Activated CD4-positive, alpha-beta memory T cell treated with anti-CD3 and anti-CD28 coated beads, Interleukin-2, amount 10 ng/mL, durations not matched to agents 7 days and 5 days (primary cell): ENCODE measurements at regions not wholly inside any gene's neighbourhood (a gene's known extent, or its start where the extent isn't known, plus 50 kb on each side); places are given as distances from the start of the nearest gene placed in this dataset.

Source experiments
- CTCF ChIA-PET: fragments of 350-600 bp; sonication (Branson Sonifier 250); formaldehyde crosslinking; loops from one replicate; lab custom pipeline; 2021; ENCODE audit warnings: antibody characterized with exemption, inconsistent platforms; lab: Charles Lee
- POLR2A ChIA-PET: fragments of 350-600 bp; sonication (Branson Sonifier 250); formaldehyde crosslinking; loops from one replicate; lab custom pipeline; 2021; ENCODE audit warnings: antibody characterized with exemption; lab: Charles Lee
- DNase-seq: peaks from one replicate; pipeline ENCODE4 v3.0.0-alpha.2; 2020
- H3K27ac Mint-ChIP-seq: one replicate; pipeline ENCODE4 v1.8.0; 2021; ENCODE audit warnings: mild to moderate bottlenecking, mixed read lengths
- H3K27me3 Mint-ChIP-seq: one replicate; pipeline ENCODE4 v1.8.0; 2021; ENCODE audit warnings: mixed read lengths
- H3K36me3 Mint-ChIP-seq: one replicate; pipeline ENCODE4 v1.8.0; 2021; ENCODE audit warnings: low read depth, mixed read lengths
- H3K4me1 Mint-ChIP-seq: one replicate; pipeline ENCODE4 v1.8.0; 2021; ENCODE audit warnings: mixed read lengths
- H3K4me3 Mint-ChIP-seq: one replicate; pipeline ENCODE4 v1.8.0; 2021; ENCODE audit warnings: mild to moderate bottlenecking, mixed read lengths
- H3K9me3 Mint-ChIP-seq: one replicate; pipeline ENCODE4 v1.8.0; 2021; ENCODE audit warnings: mixed read lengths

DNA sequence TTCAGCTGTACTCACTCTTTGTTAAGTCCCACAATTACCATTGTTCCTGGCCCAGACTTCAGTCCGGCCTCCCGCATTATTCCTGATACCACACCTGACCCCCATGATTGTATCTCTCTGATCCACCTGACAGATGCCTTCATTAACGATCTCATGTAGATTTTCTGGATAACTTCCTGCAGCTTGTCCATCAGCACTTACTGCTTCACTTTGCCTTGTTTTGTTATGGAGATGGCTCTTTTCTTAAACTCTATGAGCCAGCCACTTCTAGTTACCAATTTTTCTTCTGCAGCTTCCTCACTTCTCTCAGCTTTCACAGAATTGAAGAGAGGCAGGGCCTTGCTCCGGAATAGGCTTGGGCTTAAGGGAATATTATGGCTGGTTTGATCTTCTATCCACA, 1044.2 kb downstream of the PLOD2 start:
- H3K4me1 Mint-ChIP-seq: no peaks in the 10 kb centered on the region
- H3K9me3 Mint-ChIP-seq: peaks cover 22% of the 10 kb centered on the region
- H3K4me3 Mint-ChIP-seq: no peak overlapping the region
- ChIA-PET POLR2A (no interaction called here), CTCF (no interaction called here)
- H3K36me3 Mint-ChIP-seq: no peaks in the 10 kb centered on the region
- no peak overlapping the region for H3K27ac Mint-ChIP-seq
- no peak for DNase-seq
- H3K27me3 Mint-ChIP-seq: no peaks in the 10 kb centered on the region

DNA sequence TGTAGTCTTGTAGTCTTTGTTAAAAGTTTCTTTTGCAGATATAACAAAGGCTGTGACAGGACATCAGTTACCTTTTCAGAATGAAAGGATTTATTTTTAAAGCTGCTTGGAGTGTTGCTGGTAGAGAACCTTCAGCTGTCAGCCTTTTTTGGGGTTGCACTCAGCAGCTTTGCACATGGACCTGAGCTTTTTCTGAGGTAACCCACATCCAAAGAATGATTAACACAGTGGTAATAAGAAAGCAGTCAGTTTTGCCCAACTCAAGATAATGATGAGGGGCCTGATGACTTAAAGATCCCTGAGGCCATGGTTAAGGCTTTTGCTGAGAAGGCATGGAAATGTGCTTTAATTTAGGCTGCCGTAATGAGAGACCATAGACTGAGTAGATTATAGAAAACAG, 1042.7 kb downstream of the PLOD2 start:
- Mint-ChIP-seq H3K4me3 (no peak overlapping the region), H3K36me3 (no peaks in the 10 kb centered on the region), H3K27me3 (no peaks in the 10 kb centered on the region), H3K27ac (no peak overlapping the region), H3K9me3 (peaks cover 20% of the 10 kb centered on the region), H3K4me1 (no peaks in the 10 kb centered on the region)
- ChIA-PET POLR2A (no interaction called here), CTCF (no interaction called here)
- DNase-seq: no peak

DNA sequence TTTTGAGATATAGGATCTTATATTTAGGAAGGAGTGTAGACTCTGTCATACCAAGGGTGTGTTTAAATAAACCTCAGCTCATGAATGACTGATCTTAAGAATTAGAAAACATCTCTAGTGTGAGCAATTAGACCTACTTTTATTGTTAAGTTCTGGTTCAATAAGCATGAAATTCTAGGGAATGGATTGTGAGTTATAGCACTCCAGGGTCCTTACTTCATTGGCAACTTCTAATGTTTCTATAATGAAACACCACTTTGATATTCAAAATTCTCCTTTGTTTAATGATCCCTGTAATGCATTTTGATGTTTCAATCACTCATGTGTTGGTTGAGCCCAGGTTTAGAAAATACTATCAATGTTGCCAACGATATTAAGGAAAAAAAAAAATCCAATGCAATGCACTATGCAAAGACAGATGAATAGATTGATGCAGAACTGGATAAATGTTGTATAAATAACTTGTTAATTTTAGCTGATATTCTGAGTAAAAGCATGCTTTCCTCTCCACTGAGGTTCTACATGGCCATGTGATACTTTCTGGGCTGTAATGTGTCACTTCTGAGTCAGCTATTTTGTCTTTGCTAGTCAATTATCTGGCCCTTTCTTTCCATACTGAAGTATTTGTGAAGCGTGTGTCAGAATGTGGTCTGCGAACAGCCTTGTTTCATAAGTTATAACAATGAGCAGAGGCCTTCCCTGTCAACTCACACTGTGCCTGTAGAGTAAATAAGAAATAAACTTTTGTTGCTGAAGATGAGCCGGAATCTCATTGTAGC, 1035.9 kb downstream of the PLOD2 start:
- Mint-ChIP-seq H3K4me3 (no peak overlapping the region), H3K9me3 (no peaks in the 10 kb centered on the region), H3K4me1 (no peaks in the 10 kb centered on the region), H3K27me3 (no peaks in the 10 kb centered on the region), H3K36me3 (no peaks in the 10 kb centered on the region), H3K27ac (no peak overlapping the region)
- ChIA-PET POLR2A (no interaction called here), CTCF (no interaction called here)
- DNase-seq: no peak

DNA sequence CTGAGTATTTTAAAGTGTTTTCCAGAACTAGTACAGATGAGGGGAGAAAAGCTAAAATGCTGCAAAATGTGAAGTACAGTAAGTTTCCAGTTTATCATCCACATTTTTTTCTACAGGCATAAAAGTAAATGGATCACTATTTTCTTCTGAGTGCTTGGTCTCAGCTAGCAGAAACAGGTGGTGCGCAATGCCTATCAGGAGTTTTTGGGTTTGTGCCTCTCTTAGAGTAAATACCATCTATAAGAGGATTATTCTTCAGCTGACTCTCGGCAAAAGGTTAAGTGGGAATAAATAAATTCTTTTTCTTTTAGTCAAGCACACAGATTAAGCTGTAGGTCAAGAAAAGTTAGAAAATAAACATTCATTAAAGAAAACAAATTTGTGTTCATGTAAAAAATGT, 1027.7 kb downstream of the PLOD2 start:
- no peaks in the 10 kb centered on the region for H3K27me3 Mint-ChIP-seq
- H3K36me3 Mint-ChIP-seq: no peaks in the 10 kb centered on the region
- H3K4me1 Mint-ChIP-seq: no peaks in the 10 kb centered on the region
- no peak overlapping the region for H3K27ac Mint-ChIP-seq
- no peaks in the 10 kb centered on the region for H3K9me3 Mint-ChIP-seq
- ChIA-PET POLR2A (no interaction called here), CTCF (no interaction called here)
- no peak for DNase-seq
- H3K4me3 Mint-ChIP-seq: no peak overlapping the region

DNA sequence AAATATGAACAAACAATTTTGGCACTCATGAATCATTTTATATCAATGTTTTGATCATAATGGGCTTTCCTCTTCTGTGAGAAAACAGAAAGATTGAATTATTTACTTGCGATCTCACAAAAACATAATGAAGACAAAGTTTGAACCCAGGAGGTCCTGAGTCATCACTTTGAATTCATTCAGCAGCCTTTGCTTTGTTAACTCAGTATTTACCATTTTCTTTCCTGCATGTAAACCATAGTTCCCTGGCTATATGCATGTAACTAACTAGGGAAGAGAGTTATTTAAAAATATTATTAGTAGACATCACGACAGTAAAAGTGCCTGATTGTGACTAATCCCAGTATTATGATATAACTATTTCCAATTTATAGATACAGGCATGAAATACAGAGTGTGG, 1026.2 kb downstream of the PLOD2 start:
- POLR2A ChIA-PET: no interaction called here
- no peak overlapping the region for H3K4me3 Mint-ChIP-seq
- CTCF ChIA-PET: no interaction called here
- H3K36me3 Mint-ChIP-seq: no peaks in the 10 kb centered on the region
- DNase-seq: no peak
- no peaks in the 10 kb centered on the region for H3K27me3 Mint-ChIP-seq
- H3K27ac Mint-ChIP-seq: no peak overlapping the region
- H3K4me1 Mint-ChIP-seq: no peaks in the 10 kb centered on the region
- no peaks in the 10 kb centered on the region for H3K9me3 Mint-ChIP-seq

DNA sequence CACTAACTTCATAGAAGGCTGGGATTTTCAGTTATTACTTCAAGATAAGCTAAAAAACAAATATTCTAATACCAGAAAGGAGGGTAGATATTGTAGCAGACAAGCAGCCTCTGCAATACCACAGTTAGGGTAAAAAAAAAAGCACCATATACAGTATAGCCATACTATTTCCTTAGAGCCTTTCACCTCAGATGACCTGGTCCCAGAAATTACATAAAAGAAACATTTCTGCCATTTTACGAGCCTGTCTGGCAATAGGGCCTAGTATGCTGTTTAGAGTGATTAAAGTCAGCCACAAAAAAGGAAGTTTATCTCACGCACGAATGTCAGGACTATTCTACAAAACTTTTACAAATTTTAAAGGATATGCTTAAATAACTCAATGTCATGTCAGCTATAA, 1016.6 kb downstream of the PLOD2 start:
- Mint-ChIP-seq H3K27ac (no peak overlapping the region), H3K27me3 (no peaks in the 10 kb centered on the region), H3K9me3 (no peaks in the 10 kb centered on the region), H3K4me3 (no peak overlapping the region), H3K36me3 (no peaks in the 10 kb centered on the region), H3K4me1 (no peaks in the 10 kb centered on the region)
- no peak for DNase-seq
- CTCF ChIA-PET: no interaction called here
- POLR2A ChIA-PET: no interaction called here

DNA sequence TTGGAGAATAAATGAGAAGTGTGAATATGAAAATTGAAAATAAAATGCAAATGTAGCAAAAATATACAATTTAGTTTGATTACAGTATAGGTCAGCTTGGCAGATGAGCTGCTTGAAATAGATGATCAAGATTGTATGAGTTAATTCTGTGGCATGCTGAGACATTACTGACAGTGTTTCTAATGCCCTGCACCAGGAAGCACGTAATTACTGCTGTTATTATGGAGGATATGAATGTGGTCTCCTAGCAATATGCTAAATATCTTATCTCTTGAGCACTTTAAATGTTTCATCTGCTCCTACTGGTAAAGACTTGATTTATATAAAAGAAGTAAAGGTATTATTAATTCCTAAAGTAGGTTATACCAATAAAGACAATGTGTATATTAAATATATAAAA, 1015.5 kb downstream of the PLOD2 start:
- no peaks in the 10 kb centered on the region for H3K4me1 Mint-ChIP-seq

DNA sequence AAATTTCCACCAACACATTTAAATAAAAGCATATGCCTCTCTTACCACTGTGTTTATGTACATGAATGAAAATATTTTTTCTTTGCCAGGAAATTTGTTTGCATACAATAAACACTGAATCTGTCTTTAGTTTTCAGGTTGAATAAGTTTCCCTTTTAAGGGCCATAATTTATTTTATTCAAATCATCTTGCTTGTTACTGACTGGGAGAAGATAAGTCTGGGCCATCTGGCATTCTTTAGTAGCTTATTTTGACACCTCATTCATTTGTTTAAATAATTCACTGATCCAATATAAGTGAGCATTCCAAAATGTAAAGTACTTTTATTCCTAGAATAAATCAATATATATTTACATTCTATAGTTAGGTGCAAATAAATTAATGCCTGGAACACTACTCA, 1001.3 kb downstream of the PLOD2 start:
- no peak overlapping the region for H3K27ac Mint-ChIP-seq
- peaks cover 2% of the 10 kb centered on the region for H3K9me3 Mint-ChIP-seq
- no peak for DNase-seq
- POLR2A ChIA-PET: no interaction called here
- H3K27me3 Mint-ChIP-seq: no peaks in the 10 kb centered on the region
- CTCF ChIA-PET: no interaction called here
- no peaks in the 10 kb centered on the region for H3K36me3 Mint-ChIP-seq
- no peak overlapping the region for H3K4me3 Mint-ChIP-seq
- no peaks in the 10 kb centered on the region for H3K4me1 Mint-ChIP-seq

More for the DNA sequence above, 1015.5 kb downstream of the PLOD2 start:
- Mint-ChIP-seq H3K27ac (no peak overlapping the region), H3K4me3 (no peak overlapping the region), H3K27me3 (no peaks in the 10 kb centered on the region), H3K36me3 (no peaks in the 10 kb centered on the region), H3K9me3 (no peaks in the 10 kb centered on the region)
- ChIA-PET CTCF (no interaction called here), POLR2A (no interaction called here)
- no peak for DNase-seq

DNA sequence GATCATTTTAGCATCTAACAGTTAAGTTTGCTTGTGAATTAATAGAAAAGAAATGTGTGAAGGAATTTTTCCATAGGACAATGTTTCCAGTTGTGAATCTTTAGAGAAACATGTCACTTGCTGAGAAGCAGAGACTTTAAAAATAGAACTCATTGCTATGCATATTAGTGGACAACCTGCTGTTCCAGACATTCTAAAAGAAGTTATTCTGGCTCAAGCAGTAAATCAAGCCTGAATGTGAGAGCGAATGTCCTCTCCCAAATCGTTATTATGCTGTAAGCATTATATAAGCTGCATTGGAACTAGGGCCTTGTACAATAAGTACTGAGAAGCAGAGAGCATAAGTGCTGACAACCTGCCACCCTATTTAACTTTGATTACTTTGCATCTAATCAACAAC, 990.9 kb downstream of the PLOD2 start:
- Mint-ChIP-seq H3K9me3 (peaks cover 3% of the 10 kb centered on the region), H3K27me3 (no peaks in the 10 kb centered on the region), H3K27ac (no peak overlapping the region), H3K36me3 (no peaks in the 10 kb centered on the region), H3K4me3 (no peak overlapping the region), H3K4me1 (no peaks in the 10 kb centered on the region)
- no peak for DNase-seq
- CTCF ChIA-PET: no interaction called here
- POLR2A ChIA-PET: no interaction called here

DNA sequence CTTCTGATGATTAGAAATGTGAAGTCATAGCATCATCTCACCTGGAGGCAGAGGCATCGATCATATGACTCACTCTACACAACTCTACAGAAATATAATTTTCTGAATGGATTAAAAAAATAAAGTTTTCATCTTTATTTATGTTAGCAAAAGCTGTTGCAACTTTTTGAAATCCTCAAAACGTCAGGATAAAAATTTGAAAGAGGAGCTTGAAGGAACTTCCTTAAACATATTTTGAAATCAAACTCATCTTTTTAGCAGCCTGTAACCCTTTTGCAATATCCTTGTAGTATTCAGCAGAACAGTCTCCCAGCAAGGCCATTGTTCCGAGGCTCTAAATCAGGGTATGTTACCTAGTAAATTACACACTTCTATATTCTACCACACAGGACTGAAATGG, 985.4 kb downstream of the PLOD2 start:
- no peak for DNase-seq
- Mint-ChIP-seq H3K9me3 (peaks cover 3% of the 10 kb centered on the region), H3K36me3 (no peaks in the 10 kb centered on the region), H3K27me3 (no peaks in the 10 kb centered on the region), H3K4me1 (no peaks in the 10 kb centered on the region), H3K4me3 (no peak overlapping the region), H3K27ac (no peak overlapping the region)
- POLR2A ChIA-PET: no interaction called here
- CTCF ChIA-PET: no interaction called here

DNA sequence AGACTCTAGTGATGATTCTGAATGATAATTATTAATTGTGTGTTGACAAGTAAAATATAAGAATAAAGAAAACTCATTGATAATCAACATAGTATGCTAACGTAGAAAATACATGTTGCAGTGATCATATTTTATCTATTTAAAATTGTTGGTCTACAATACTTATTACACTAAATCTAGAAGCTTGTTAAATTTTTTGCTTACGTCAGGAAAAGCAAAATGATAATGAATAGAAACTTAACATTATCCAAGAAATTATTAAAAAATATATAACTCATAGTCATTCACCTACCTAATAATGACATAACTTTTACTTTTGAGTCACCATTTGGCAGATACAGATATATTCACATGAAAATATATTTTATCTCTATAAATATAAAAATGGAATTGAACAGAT, 984.1 kb downstream of the PLOD2 start:
- H3K9me3 Mint-ChIP-seq: no peaks in the 10 kb centered on the region
- ChIA-PET POLR2A (no interaction called here), CTCF (no interaction called here)
- no peaks in the 10 kb centered on the region for H3K36me3 Mint-ChIP-seq
- no peaks in the 10 kb centered on the region for H3K27me3 Mint-ChIP-seq
- no peaks in the 10 kb centered on the region for H3K4me1 Mint-ChIP-seq
- no peak overlapping the region for H3K27ac Mint-ChIP-seq
- DNase-seq: no peak
- H3K4me3 Mint-ChIP-seq: no peak overlapping the region

DNA sequence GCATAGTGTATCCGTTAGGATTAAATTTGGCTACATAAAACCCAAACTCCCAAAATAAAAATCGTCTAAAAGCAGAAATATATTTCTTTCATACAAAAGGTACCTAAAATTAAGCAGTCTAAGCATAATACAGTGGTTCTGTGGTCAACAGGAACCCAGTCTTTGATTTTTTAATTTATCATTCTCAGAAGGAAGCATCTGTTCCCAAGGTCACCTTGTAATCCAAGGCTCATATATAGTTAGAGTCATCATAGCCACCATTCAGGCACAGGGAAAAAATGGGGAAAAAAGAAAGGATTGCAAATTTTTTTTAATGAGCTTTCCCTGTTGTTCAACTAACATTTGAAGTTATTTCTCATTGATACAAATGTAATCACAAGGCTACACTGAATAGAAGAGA, 983.2 kb downstream of the PLOD2 start:
- CTCF ChIA-PET: no interaction called here
- Mint-ChIP-seq H3K27me3 (no peaks in the 10 kb centered on the region), H3K9me3 (no peaks in the 10 kb centered on the region), H3K4me3 (no peak overlapping the region), H3K27ac (no peak overlapping the region), H3K4me1 (no peaks in the 10 kb centered on the region), H3K36me3 (no peaks in the 10 kb centered on the region)
- DNase-seq: no peak
- POLR2A ChIA-PET: no interaction called here

DNA sequence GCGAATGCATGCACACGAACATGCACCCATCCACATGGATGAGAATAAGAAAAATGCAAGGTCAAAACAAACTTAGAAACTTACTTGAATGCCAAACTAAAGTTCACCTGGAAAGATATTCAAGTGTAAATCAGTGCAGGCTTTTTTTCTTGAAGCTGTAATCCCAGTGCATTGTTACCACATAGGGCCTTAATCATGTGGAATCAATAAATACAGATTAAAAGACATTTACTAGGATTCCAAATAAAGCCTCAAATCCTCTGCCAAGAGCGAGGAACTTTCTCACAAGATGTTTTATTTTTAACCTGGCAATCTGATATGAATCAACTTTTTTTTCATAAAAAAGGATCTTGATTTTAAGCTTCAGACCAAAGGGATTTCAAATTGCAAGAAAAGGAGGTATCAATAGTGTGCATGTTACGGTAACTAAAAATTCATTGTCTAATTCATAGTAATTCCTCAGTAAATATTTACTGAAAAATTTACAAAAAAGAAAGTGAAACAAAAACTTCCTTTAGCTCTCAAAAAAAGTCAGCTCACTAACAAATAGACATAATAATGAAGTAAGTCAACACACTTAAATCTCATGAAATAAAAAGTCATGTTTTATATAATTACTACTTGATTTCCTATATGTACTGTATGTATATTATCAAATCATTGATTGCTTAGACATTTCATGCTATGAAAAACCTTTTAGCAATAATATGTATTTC, 978.6 kb downstream of the PLOD2 start:
- no peak for DNase-seq
- no peak overlapping the region for H3K27ac Mint-ChIP-seq
- ChIA-PET POLR2A (no interaction called here), CTCF (no interaction called here)
- no peak overlapping the region for H3K4me3 Mint-ChIP-seq
- H3K27me3 Mint-ChIP-seq: no peaks in the 10 kb centered on the region
- H3K4me1 Mint-ChIP-seq: no peaks in the 10 kb centered on the region
- H3K36me3 Mint-ChIP-seq: no peaks in the 10 kb centered on the region
- H3K9me3 Mint-ChIP-seq: no peaks in the 10 kb centered on the region

DNA sequence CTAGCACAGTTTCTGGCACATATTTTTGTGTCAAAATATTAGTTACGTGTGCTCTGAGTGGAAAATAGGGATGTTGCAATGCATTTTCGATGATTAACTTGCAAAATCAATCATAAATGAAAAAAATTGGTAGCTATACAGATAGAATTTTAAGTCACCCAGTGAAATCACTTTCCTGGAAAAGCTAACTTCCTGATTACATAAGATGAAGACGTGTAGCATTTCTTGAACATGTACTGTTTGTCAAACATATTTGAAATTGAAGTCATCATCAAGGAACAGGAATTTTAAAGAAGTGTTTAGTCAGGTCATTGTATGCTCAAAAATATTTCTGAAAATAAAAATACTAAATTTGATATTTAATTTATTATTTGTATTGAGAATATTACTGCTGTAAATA, 977.7 kb downstream of the PLOD2 start:
- CTCF ChIA-PET: no interaction called here

More for the DNA sequence above, 977.7 kb downstream of the PLOD2 start:
- POLR2A ChIA-PET: no interaction called here
- Mint-ChIP-seq H3K9me3 (peaks cover 2% of the 10 kb centered on the region), H3K27ac (no peak overlapping the region), H3K27me3 (no peaks in the 10 kb centered on the region), H3K4me3 (no peak overlapping the region), H3K4me1 (no peaks in the 10 kb centered on the region), H3K36me3 (no peaks in the 10 kb centered on the region)
- no peak for DNase-seq
